Adipocyte (in vitro differentiated cells): ENCODE measurements at regions not wholly inside any gene's neighbourhood (a gene's known extent, or its start where the extent isn't known, plus 50 kb on each side); places are given as distances from the start of the nearest gene placed in this dataset.

Experiments
- DNase-seq: peaks from one replicate; pipeline ENCODE4 v3.0.0-alpha.2; 2015; ENCODE audit warnings: low read depth
- H3K27me3 ChIP-seq: replicated peaks from 2 replicates; pipeline ENCODE4 v1.7.0; 2013; ENCODE audit warnings: mild to moderate bottlenecking, low read length, moderate library complexity; ENCODE audit not compliant: control insufficient read depth, insufficient read depth
- H3K36me3 ChIP-seq: 2 replicates; pipeline ENCODE4 v1.7.0; 2013; ENCODE audit warnings: low read length, mild to moderate bottlenecking, moderate library complexity; ENCODE audit not compliant: control insufficient read depth, insufficient read depth, severe bottlenecking
- H3K4me1 ChIP-seq: 2 replicates; pipeline ENCODE4 v1.7.0; 2013; ENCODE audit warnings: mild to moderate bottlenecking, low read length, moderate library complexity; ENCODE audit not compliant: control insufficient read depth, insufficient read depth
- H3K4me3 ChIP-seq: 2 replicates; pipeline ENCODE4 v1.7.0; 2013; ENCODE audit warnings: mild to moderate bottlenecking, low read length, moderate library complexity
- H3K9ac ChIP-seq: 2 replicates; pipeline ENCODE4 v1.7.0; 2013; ENCODE audit warnings: mild to moderate bottlenecking, low read length, moderate library complexity
- H3K9me3 ChIP-seq: 2 replicates; pipeline ENCODE4 v1.7.0; 2013; ENCODE audit warnings: mild to moderate bottlenecking, low read length, moderate library complexity; ENCODE audit not compliant: control insufficient read depth

- Histone ChIP-seq H3K4me3 (no peak overlapping the region), H3K4me1 (peaks cover 12% of the 10 kb centered on the region), H3K9me3 (peaks cover 8% of the 10 kb centered on the region), H3K9ac (no peak overlapping the region), H3K27me3 (peaks cover 17% of the 10 kb centered on the region), H3K36me3 (no peaks in the 10 kb centered on the region)
- no peak for DNase-seq
Observed at GRCh38 chr16:54336631-54337204, 50.1 kb upstream of the IRX3 start.
